ENCODE measurements at regions not wholly inside any gene's neighbourhood (a gene's known extent, or its start where the extent isn't known, plus 50 kb on each side); places are given as distances from the start of the nearest gene placed in this dataset.

DNA sequence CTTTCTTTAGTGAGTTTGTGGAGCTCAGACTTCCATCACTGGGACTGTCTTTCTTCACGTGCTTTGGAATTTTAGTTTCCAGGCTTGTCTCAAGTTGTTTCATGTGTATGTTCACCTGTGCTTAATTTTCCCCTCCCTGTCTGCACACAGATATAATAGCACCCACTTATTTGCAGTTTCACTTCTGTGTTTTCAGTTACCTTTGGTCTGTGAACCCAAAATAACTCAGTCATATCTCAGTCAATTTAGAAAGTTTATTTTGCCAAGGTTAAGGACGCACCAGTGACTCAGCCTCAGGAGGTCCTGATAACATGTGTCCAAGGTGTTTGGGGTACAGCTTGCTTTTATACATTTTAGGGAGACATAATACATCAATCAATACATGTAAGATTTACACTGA lies 330.4 kb downstream of the ICE1 start:
- H4K5ac ChIP-seq (ENCODE audit: insufficient read length, low read depth, low read length): no peak overlapping the region
- no peak overlapping the region for H2BK12ac ChIP-seq (ENCODE audit: insufficient read length, low read depth, low read length)
- Mint-ChIP-seq H3K27me3 (ENCODE audit: low read depth) (no peaks in the 10 kb centered on the region), H3K36me3 (ENCODE audit: insufficient read depth in 1 of 3, low read depth in 3 of 3) (no peaks in the 10 kb centered on the region), H3K27ac (no peak overlapping the region), H3K4me3 (no peak overlapping the region), H3K4me1 (peaks cover 8 to 14% of the 10 kb centered on the region in 2 experiments), H3K9me3 (no peaks in the 10 kb centered on the region)
- H3K14ac ChIP-seq (ENCODE audit: insufficient read depth, low read length): no peak overlapping the region
- no peak overlapping the region for H3K23ac ChIP-seq (ENCODE audit: insufficient read length, low read depth, low read length)
- H3K4ac ChIP-seq (ENCODE audit: low read depth, low read length): no peak overlapping the region
- no peaks in the 10 kb centered on the region for H3K27me3 ChIP-seq (ENCODE audit: insufficient read depth, low read length)
- no CpG with 5 or more reads among the region's 2 CpGs for WGBS (ENCODE audit: extremely low coverage, insufficient read length, low lambda C conversion rate)
- TF ChIP-seq, protein P1, sequence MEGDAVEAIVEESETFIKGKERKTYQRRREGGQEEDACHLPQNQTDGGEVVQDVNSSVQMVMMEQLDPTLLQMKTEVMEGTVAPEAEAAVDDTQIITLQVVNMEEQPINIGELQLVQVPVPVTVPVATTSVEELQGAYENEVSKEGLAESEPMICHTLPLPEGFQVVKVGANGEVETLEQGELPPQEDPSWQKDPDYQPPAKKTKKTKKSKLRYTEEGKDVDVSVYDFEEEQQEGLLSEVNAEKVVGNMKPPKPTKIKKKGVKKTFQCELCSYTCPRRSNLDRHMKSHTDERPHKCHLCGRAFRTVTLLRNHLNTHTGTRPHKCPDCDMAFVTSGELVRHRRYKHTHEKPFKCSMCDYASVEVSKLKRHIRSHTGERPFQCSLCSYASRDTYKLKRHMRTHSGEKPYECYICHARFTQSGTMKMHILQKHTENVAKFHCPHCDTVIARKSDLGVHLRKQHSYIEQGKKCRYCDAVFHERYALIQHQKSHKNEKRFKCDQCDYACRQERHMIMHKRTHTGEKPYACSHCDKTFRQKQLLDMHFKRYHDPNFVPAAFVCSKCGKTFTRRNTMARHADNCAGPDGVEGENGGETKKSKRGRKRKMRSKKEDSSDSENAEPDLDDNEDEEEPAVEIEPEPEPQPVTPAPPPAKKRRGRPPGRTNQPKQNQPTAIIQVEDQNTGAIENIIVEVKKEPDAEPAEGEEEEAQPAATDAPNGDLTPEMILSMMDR (conservative IDR thresholded peaks at IDR 0.05): no peak
- no peak overlapping the region for H3K27ac ChIP-seq (ENCODE audit: insufficient read length, low read depth, low read length)
- no peaks in the 10 kb centered on the region for H3K79me2 ChIP-seq (ENCODE audit: insufficient read depth, low read length)
- H4K8ac ChIP-seq (replicated peaks; ENCODE audit: insufficient read length, low read depth, low read length): no peak overlapping the region
- H4K91ac ChIP-seq (ENCODE audit: insufficient read length, low read depth, low read length): no peak overlapping the region
- no peak overlapping the region for H3K56ac ChIP-seq (ENCODE audit: insufficient read length, low read depth, low read length)
- no peak overlapping the region for H3K9ac ChIP-seq (ENCODE audit: extremely low read depth, insufficient read length, low read length)
- H3K23me2 ChIP-seq (ENCODE audit: insufficient read length, low read depth, low read length, poor library complexity, severe bottlenecking): no peaks in the 10 kb centered on the region
- no peak overlapping the region for H2AK5ac ChIP-seq (ENCODE audit: insufficient read length, low read length)
- no peak overlapping the region for H3K4me2 ChIP-seq (ENCODE audit: insufficient read depth, insufficient read length, low read length)
- H3K79me1 ChIP-seq (ENCODE audit: insufficient read depth, low read depth, low read length, poor library complexity, severe bottlenecking): no peaks in the 10 kb centered on the region
- H3K9me3 ChIP-seq (ENCODE audit: control insufficient read depth, low read depth, low read length): no peaks in the 10 kb centered on the region
- H2BK15ac ChIP-seq (ENCODE audit: low read depth, low read length): no peak overlapping the region
- no peak overlapping the region for H2BK120ac ChIP-seq (ENCODE audit: low read depth, low read length, poor library complexity, severe bottlenecking)
- H2AFZ ChIP-seq (ENCODE audit: low read length): no peak overlapping the region
- no peak overlapping the region for H2BK5ac ChIP-seq (ENCODE audit: insufficient read length, low read length)
- H3K18ac ChIP-seq (ENCODE audit: insufficient read length, low read depth, low read length): no peak overlapping the region
- no peak for DNase-seq
- no peak overlapping the region for H2BK20ac ChIP-seq (ENCODE audit: low read depth, low read length, poor library complexity, severe bottlenecking)
- no peak overlapping the region for H3T11ph ChIP-seq (ENCODE audit: low read length)
- no peaks in the 10 kb centered on the region for H3K4me1 ChIP-seq (ENCODE audit: insufficient read depth, low read length)
- no peaks in the 10 kb centered on the region for H4K20me1 ChIP-seq (ENCODE audit: control insufficient read depth, insufficient read depth, insufficient read length)
